Endothelial cell (in vitro differentiated cells): ENCODE measurements at regions not wholly inside any gene's neighbourhood (a gene's known extent, or its start where the extent isn't known, plus 50 kb on each side); places are given as distances from the start of the nearest gene placed in this dataset.

Source experiments
- DNase-seq: peaks from one replicate; pipeline ENCODE4 v3.0.0; 2021; ENCODE audit warnings: low spot score
- H3K27ac Mint-ChIP-seq: one replicate; pipeline ENCODE4 v1.8.0; 2021; ENCODE audit warnings: mixed read lengths, inconsistent platforms; ENCODE audit not compliant: unreplicated experiment
- H3K27me3 Mint-ChIP-seq: one replicate; pipeline ENCODE4 v1.8.0; 2021; ENCODE audit warnings: mild to moderate bottlenecking, moderate library complexity, mixed read lengths, inconsistent platforms; ENCODE audit not compliant: unreplicated experiment
- H3K36me3 Mint-ChIP-seq: one replicate; pipeline ENCODE4 v1.8.0; 2021; ENCODE audit warnings: mild to moderate bottlenecking, low read depth, mixed read lengths, inconsistent platforms; ENCODE audit not compliant: unreplicated experiment
- H3K4me1 Mint-ChIP-seq: one replicate; pipeline ENCODE4 v1.8.0; 2021; ENCODE audit warnings: mild to moderate bottlenecking, mixed read lengths, inconsistent platforms; ENCODE audit not compliant: unreplicated experiment
- H3K4me3 Mint-ChIP-seq: one replicate; pipeline ENCODE4 v1.8.0; 2021; ENCODE audit warnings: mild to moderate bottlenecking, mixed read lengths, inconsistent platforms; ENCODE audit not compliant: unreplicated experiment
- H3K9me3 Mint-ChIP-seq: one replicate; pipeline ENCODE4 v1.8.0; 2021; ENCODE audit warnings: mixed read lengths, inconsistent platforms; ENCODE audit not compliant: unreplicated experiment
- TF ChIP-seq, protein P1 (sequence below): fragments of 200-600 bp; sonication (generic); IDR thresholded peaks from one replicate; pipeline ENCODE4 v1.5.0; 2021; ENCODE audit warnings: antibody characterized with exemption; ENCODE audit not compliant: unreplicated experiment

- DNase-seq, result no peak
- H3K27ac Mint-ChIP-seq, result no peak overlapping the region
- no peak overlapping the region for H3K4me3 Mint-ChIP-seq
- peaks cover 4% of the 10 kb centered on the region for H3K27me3 Mint-ChIP-seq
- TF ChIP-seq, protein P1, sequence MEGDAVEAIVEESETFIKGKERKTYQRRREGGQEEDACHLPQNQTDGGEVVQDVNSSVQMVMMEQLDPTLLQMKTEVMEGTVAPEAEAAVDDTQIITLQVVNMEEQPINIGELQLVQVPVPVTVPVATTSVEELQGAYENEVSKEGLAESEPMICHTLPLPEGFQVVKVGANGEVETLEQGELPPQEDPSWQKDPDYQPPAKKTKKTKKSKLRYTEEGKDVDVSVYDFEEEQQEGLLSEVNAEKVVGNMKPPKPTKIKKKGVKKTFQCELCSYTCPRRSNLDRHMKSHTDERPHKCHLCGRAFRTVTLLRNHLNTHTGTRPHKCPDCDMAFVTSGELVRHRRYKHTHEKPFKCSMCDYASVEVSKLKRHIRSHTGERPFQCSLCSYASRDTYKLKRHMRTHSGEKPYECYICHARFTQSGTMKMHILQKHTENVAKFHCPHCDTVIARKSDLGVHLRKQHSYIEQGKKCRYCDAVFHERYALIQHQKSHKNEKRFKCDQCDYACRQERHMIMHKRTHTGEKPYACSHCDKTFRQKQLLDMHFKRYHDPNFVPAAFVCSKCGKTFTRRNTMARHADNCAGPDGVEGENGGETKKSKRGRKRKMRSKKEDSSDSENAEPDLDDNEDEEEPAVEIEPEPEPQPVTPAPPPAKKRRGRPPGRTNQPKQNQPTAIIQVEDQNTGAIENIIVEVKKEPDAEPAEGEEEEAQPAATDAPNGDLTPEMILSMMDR, result no peak
- no peaks in the 10 kb centered on the region for H3K4me1 Mint-ChIP-seq
- peaks cover 3% of the 10 kb centered on the region for H3K36me3 Mint-ChIP-seq
- H3K9me3 Mint-ChIP-seq, result no peaks in the 10 kb centered on the region
Observed at GRCh38 chr2:195520671-195521155, 136.3 kb upstream of the SLC39A10 start.

DNA sequence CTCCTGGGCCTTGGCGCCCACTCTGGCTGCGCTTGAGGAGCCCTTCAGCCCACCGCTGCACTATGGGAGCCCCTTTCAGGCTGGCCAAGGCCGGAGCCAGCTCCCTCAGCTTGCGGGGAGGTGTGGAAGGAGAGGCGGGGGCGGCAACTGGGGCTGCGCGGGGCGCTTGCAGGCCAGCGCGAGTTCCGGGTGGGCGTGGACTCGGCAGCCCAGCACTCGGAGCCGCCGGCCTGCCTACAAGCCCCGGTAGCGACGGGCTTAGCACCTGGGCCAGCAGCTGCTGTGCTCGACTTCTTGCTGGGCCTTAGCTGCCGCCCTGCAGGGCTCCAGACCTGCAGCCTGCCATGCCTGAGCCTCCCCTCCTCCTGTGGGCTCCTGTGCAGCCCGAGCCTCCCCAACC, 141.5 kb upstream of the SLC39A10 start:
- Mint-ChIP-seq H3K27me3 (peaks cover 3% of the 10 kb centered on the region), H3K9me3 (no peaks in the 10 kb centered on the region), H3K4me1 (no peaks in the 10 kb centered on the region), H3K4me3 (no peak overlapping the region), H3K36me3 (no peaks in the 10 kb centered on the region), H3K27ac (no peak overlapping the region)
- TF ChIP-seq, protein P1, result no peak
- DNase-seq, result no peak

DNA sequence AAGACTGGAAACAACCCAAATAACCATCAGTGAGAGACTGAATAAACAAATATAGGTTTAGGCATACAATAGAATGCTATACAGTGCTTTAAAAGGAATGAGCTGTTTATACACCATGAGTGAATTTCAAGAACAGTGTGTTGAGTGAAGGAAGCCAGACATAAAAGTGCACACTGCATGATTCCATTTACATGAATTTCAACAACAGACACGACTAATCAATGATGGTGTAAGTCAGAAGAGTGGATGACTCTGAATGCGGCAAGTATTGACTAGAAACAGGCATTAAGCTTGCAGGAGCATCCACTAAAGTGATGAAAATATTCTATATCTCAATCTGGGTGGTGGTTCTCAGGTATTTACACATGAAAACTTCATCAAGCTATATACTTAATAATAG, 142.7 kb upstream of the SLC39A10 start:
- Mint-ChIP-seq H3K27me3 (no peaks in the 10 kb centered on the region), H3K4me3 (no peak overlapping the region), H3K4me1 (no peaks in the 10 kb centered on the region), H3K27ac (no peak overlapping the region), H3K36me3 (no peaks in the 10 kb centered on the region), H3K9me3 (no peaks in the 10 kb centered on the region)
- DNase-seq, result no peak
- TF ChIP-seq, protein P1, result no peak

- Mint-ChIP-seq H3K9me3 (no peaks in the 10 kb centered on the region), H3K27me3 (no peaks in the 10 kb centered on the region), H3K27ac (no peak overlapping the region), H3K4me3 (no peak overlapping the region), H3K36me3 (no peaks in the 10 kb centered on the region), H3K4me1 (no peaks in the 10 kb centered on the region)
- TF ChIP-seq, protein P1, result no peak
- DNase-seq, result no peak
Observed at GRCh38 chr2:195513119-195513518, 143.9 kb upstream of the SLC39A10 start.

- peaks cover under 1% of the 10 kb centered on the region for H3K27me3 Mint-ChIP-seq
- TF ChIP-seq, protein P1, result no peak
- no peaks in the 10 kb centered on the region for H3K36me3 Mint-ChIP-seq
- H3K4me3 Mint-ChIP-seq, result no peak overlapping the region
- H3K4me1 Mint-ChIP-seq, result no peaks in the 10 kb centered on the region
- no peak for DNase-seq
- no peak overlapping the region for H3K27ac Mint-ChIP-seq
- no peaks in the 10 kb centered on the region for H3K9me3 Mint-ChIP-seq
Observed at GRCh38 chr2:195509551-195509950, 147.5 kb upstream of the SLC39A10 start.
